ENCODE measurements at regions not wholly inside any gene's neighbourhood (a gene's known extent, or its start where the extent isn't known, plus 50 kb on each side); places are given as distances from the start of the nearest gene placed in this dataset.

DNA sequence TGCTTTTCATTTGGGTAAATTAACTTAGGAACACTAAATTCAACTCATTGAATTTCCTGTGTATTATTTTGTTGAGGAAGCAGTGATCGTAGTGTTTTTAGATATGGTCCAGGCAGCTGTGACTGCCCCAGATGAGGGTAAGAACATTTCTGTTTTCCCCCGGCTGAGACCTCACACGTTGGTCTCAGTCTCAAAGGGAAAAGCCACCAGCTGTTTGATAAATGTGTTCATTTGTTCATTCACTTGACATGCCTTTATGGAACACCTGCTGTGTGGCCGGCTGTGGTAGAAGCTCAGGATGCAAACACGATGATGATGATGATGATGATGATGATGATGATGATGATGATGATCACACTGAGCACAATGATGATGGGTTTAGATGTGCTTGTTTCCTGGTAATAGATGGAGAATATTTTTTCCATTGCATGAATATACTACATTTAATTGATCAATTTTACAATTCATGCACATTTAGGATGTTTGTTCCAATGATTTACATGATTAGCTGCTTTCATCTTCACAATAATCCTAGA, 125.6 kb upstream of the ZNF32 start:
- Histone ChIP-seq H3K9ac (replicated peaks in 1 of 4; ENCODE audit: extremely low read depth in 1 of 4, low read depth in 3 of 4, low read length in 3 of 4) (no peak overlapping the region), H4K5ac (ENCODE audit: insufficient read length, low read depth, low read length) (no peak overlapping the region), H2AFZ (ENCODE audit: low read length) (no peak overlapping the region), H3K23ac (ENCODE audit: insufficient read length) (no peak overlapping the region), H3K4me2 (ENCODE audit: insufficient read depth in 1 of 2, low read depth in 2 of 2, low read length in 2 of 2) (no peak overlapping the region), H3K18ac (ENCODE audit: extremely low read depth, low read length) (no peak overlapping the region), H4K91ac (replicated peaks; ENCODE audit: insufficient read length, low read length) (no peak overlapping the region), H3K4me1 (replicated peaks in 1 of 4; ENCODE audit: control insufficient read depth in 3 of 4, insufficient read depth in 4 of 4, low read length in 3 of 4) (no peaks in the 10 kb centered on the region; a peak in 1 of 7 replicates), H2BK12ac (ENCODE audit: low read depth, low read length) (no peak overlapping the region), H4K8ac (ENCODE audit: extremely low read depth, insufficient read depth, low read length) (no peak overlapping the region), H3K23me2 (ENCODE audit: low read depth, low read length) (no peaks in the 10 kb centered on the region), H3K14ac (ENCODE audit: insufficient read length) (no peak overlapping the region), H2BK120ac (replicated peaks; ENCODE audit: low read depth, low read length) (no peak overlapping the region), H3K27ac (ENCODE audit: low read depth, low read length) (no peak overlapping the region), H2BK15ac (ENCODE audit: low read length) (no peak overlapping the region), H3K4ac (replicated peaks; ENCODE audit: insufficient read length, low read depth, low read length) (no peak overlapping the region), H3K36me3 (ENCODE audit: control insufficient read depth in 2 of 4, insufficient read depth in 4 of 4, low read length in 3 of 4) (no peaks in the 10 kb centered on the region), H3K56ac (replicated peaks; ENCODE audit: insufficient read length, low read depth, low read length) (no peak overlapping the region), H2AK5ac (ENCODE audit: low read depth, low read length) (no peak overlapping the region), H4K20me1 (replicated peaks in 1 of 2; ENCODE audit: control insufficient read depth in 1 of 2, insufficient read depth in 2 of 2, low read length in 2 of 2) (no peaks in the 10 kb centered on the region), H3K79me1 (ENCODE audit: low read depth, low read length) (no peaks in the 10 kb centered on the region), H2BK20ac (ENCODE audit: low read length) (no peak overlapping the region), H3K4me3 (ENCODE audit: extremely low read depth in 1 of 4, insufficient read depth in 2 of 4, low read depth in 3 of 4, low read length in 4 of 4) (no peak overlapping the region), H2BK5ac (ENCODE audit: low read depth, low read length) (no peak overlapping the region), H3K27me3 (replicated peaks in 1 of 4; ENCODE audit: control insufficient read depth in 3 of 4, extremely low read depth in 1 of 4, insufficient read depth in 3 of 4, low read length in 3 of 4) (no peaks in the 10 kb centered on the region), H3K79me2 (ENCODE audit: control insufficient read depth in 1 of 2, insufficient read depth in 2 of 2, low read length in 2 of 2) (no peaks in the 10 kb centered on the region), H3K9me3 (ENCODE audit: insufficient read depth in 2 of 2, low read depth in 1 of 2, low read length in 1 of 2) (no peaks in the 10 kb centered on the region; a peak in 1 of 4 replicates)
- DNase-seq (ENCODE audit: low read depth in 1 of 2, low spot score in 2 of 2) (no peak), FAIRE-seq (no peak)
- CTCF ChIA-PET (ENCODE audit: partially characterized antibody) = interaction anchor here (1.1 to 2.5 kb wide), 2 partner anchors 10 to 97 kb away, joined by 3 to 11 read pairs; no protein-coding TSS in a partner anchor
- 80% methylated on average over 5 of the region's 5 CpGs; no CpG with 5 or more reads in 1 of the 2 experiments for WGBS, 2 experiments (ENCODE audit: extremely low coverage in 1 of 2, insufficient coverage in 1 of 2, insufficient read length in 1 of 2, insufficient replicate concordance in 2 of 2, low coverage in 1 of 2, low lambda C conversion rate in 2 of 2, missing lambda C conversion rate in 1 of 2)
- POLR2A ChIA-PET (ENCODE audit: partially characterized antibody) = no interaction called here
- no peak for TF ChIP-seq EP300 (IDR thresholded peaks at IDR 0.05; ENCODE audit: borderline replicate concordance in 1 of 2, low read depth in 2 of 2, low read length in 2 of 2)

Data from H1 (cell line).